MM.1S (cell line): ENCODE measurements at regions not wholly inside any gene's neighbourhood (a gene's known extent, or its start where the extent isn't known, plus 50 kb on each side); places are given as distances from the start of the nearest gene placed in this dataset.

ENCODE experiments used
- EZH2 ChIP-seq: fragments of 300-600 bp; sonication (generic); optimal IDR thresholded peaks from 2 replicates; pipeline ENCODE3; 2017; ENCODE audit warnings: low read depth, mild to moderate bottlenecking, antibody characterized with exemption, low read length, mixed read lengths
- EZH2phosphoT487 ChIP-seq: fragments of 300-600 bp; sonication (generic); IDR thresholded peaks from 2 replicates; pipeline ENCODE4 v1.6.1; 2018; ENCODE audit warnings: antibody characterized with exemption, low read length
- TF ChIP-seq, protein P1 (sequence below): fragments of 300-600 bp; sonication (generic); IDR thresholded peaks from 2 replicates; pipeline ENCODE4 v1.5.1; 2016; ENCODE audit warnings: antibody characterized with exemption, low read length, mixed read lengths

DNA sequence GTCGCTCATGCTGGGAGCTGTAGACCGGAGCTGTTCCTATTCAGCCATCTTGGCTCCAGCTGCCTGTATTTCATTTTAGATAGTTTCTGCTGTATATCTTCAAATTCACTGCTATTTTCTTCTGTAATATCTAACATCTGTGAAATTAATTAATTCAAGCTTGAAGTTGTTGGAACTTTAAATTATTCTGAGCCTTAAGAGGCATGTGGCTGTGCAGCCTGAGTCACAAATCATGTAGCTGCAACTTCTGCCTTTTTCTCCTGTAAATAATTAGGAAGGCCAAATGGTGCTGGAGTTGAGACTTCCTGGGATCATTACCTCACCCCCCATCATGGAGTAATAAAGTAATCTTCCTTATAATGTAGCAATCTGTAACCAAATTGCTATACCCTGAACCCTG, 183.3 kb upstream of the PCSK5 start:
- TF ChIP-seq EZH2 (no peak), EZH2phosphoT487 (no peak)
- TF ChIP-seq, protein P1, sequence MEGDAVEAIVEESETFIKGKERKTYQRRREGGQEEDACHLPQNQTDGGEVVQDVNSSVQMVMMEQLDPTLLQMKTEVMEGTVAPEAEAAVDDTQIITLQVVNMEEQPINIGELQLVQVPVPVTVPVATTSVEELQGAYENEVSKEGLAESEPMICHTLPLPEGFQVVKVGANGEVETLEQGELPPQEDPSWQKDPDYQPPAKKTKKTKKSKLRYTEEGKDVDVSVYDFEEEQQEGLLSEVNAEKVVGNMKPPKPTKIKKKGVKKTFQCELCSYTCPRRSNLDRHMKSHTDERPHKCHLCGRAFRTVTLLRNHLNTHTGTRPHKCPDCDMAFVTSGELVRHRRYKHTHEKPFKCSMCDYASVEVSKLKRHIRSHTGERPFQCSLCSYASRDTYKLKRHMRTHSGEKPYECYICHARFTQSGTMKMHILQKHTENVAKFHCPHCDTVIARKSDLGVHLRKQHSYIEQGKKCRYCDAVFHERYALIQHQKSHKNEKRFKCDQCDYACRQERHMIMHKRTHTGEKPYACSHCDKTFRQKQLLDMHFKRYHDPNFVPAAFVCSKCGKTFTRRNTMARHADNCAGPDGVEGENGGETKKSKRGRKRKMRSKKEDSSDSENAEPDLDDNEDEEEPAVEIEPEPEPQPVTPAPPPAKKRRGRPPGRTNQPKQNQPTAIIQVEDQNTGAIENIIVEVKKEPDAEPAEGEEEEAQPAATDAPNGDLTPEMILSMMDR, result no peak
